Endothelial cell (in vitro differentiated cells): ENCODE measurements at regions not wholly inside any gene's neighbourhood (a gene's known extent, or its start where the extent isn't known, plus 50 kb on each side); places are given as distances from the start of the nearest gene placed in this dataset.

Source experiments
- DNase-seq: peaks from one replicate; pipeline ENCODE4 v3.0.0; 2021; ENCODE audit warnings: low spot score
- H3K27ac Mint-ChIP-seq: one replicate; pipeline ENCODE4 v1.8.0; 2021; ENCODE audit warnings: mixed read lengths, inconsistent platforms; ENCODE audit not compliant: unreplicated experiment
- H3K27me3 Mint-ChIP-seq: one replicate; pipeline ENCODE4 v1.8.0; 2021; ENCODE audit warnings: mild to moderate bottlenecking, moderate library complexity, mixed read lengths, inconsistent platforms; ENCODE audit not compliant: unreplicated experiment
- H3K36me3 Mint-ChIP-seq: one replicate; pipeline ENCODE4 v1.8.0; 2021; ENCODE audit warnings: mild to moderate bottlenecking, low read depth, mixed read lengths, inconsistent platforms; ENCODE audit not compliant: unreplicated experiment
- H3K4me1 Mint-ChIP-seq: one replicate; pipeline ENCODE4 v1.8.0; 2021; ENCODE audit warnings: mild to moderate bottlenecking, mixed read lengths, inconsistent platforms; ENCODE audit not compliant: unreplicated experiment
- H3K4me3 Mint-ChIP-seq: one replicate; pipeline ENCODE4 v1.8.0; 2021; ENCODE audit warnings: mild to moderate bottlenecking, mixed read lengths, inconsistent platforms; ENCODE audit not compliant: unreplicated experiment
- H3K9me3 Mint-ChIP-seq: one replicate; pipeline ENCODE4 v1.8.0; 2021; ENCODE audit warnings: mixed read lengths, inconsistent platforms; ENCODE audit not compliant: unreplicated experiment
- CTCF ChIP-seq: fragments of 200-600 bp; sonication (generic); IDR thresholded peaks from one replicate; pipeline ENCODE4 v1.5.0; 2021; ENCODE audit warnings: antibody characterized with exemption; ENCODE audit not compliant: unreplicated experiment

- Mint-ChIP-seq H3K36me3 (no peaks in the 10 kb centered on the region), H3K4me3 (no peak overlapping the region), H3K27me3 (no peaks in the 10 kb centered on the region), H3K4me1 (no peaks in the 10 kb centered on the region), H3K9me3 (no peaks in the 10 kb centered on the region), H3K27ac (no peak overlapping the region)
- TF ChIP-seq CTCF = no peak
- no peak for DNase-seq
These were observed 387.1 kb downstream of the PPP3CA start for GRCh38 chr4:100960232-100960631.

- no peak for TF ChIP-seq CTCF
- H3K4me3 Mint-ChIP-seq = no peak overlapping the region
- H3K36me3 Mint-ChIP-seq = no peaks in the 10 kb centered on the region
- peaks cover under 1% of the 10 kb centered on the region for H3K27me3 Mint-ChIP-seq
- H3K9me3 Mint-ChIP-seq = no peaks in the 10 kb centered on the region
- no peak for DNase-seq
- no peaks in the 10 kb centered on the region for H3K4me1 Mint-ChIP-seq
- no peak overlapping the region for H3K27ac Mint-ChIP-seq
These were observed 393.3 kb downstream of the PPP3CA start for GRCh38 chr4:100954046-100954445.

DNA sequence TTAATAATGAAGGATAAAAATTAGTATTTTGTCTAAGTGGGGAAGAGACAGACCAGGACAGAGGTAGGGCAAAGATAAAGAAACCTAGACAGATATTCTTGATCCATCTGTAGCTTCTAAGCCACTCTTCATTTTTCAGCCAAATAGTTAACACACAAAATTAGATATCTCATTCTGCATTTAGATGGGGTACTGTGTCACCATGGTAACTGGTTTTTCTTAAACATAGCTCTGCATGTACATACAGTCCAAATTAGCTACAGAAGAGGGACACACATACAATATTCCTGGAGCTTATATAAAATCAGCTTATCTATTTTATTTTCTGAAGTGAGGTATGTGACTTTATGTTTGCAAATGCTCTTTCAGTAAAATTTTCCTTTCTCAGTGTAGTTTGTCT, 393.7 kb downstream of the PPP3CA start:
- DNase-seq = no peak
- no peak overlapping the region for H3K4me3 Mint-ChIP-seq
- no peak overlapping the region for H3K27ac Mint-ChIP-seq
- H3K4me1 Mint-ChIP-seq = no peaks in the 10 kb centered on the region
- no peaks in the 10 kb centered on the region for H3K9me3 Mint-ChIP-seq
- no peak for TF ChIP-seq CTCF
- H3K36me3 Mint-ChIP-seq = no peaks in the 10 kb centered on the region
- H3K27me3 Mint-ChIP-seq = peaks cover 1% of the 10 kb centered on the region

DNA sequence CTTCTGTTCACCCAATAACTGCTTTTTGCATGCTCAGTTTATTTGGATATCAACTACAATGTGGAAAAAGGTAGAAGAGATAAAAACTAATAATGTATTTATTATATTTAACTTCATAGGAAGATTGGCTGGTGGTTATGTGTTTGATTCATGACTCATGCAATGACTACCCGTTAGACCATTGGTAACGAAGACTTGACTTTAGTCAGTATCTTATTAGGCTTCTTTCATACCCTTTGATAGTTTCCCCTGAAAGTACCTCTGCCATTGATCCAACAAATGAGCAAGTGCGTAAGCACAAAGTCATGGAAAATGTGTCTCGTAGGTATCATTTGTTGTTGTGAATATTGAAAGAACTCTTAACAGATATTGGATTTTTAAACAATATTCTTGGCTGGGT, 394.7 kb downstream of the PPP3CA start:
- H3K27me3 Mint-ChIP-seq = peaks cover 1% of the 10 kb centered on the region
- no peak for TF ChIP-seq CTCF
- no peaks in the 10 kb centered on the region for H3K36me3 Mint-ChIP-seq
- no peaks in the 10 kb centered on the region for H3K9me3 Mint-ChIP-seq
- no peak overlapping the region for H3K4me3 Mint-ChIP-seq
- no peak overlapping the region for H3K27ac Mint-ChIP-seq
- DNase-seq = no peak
- no peaks in the 10 kb centered on the region for H3K4me1 Mint-ChIP-seq

DNA sequence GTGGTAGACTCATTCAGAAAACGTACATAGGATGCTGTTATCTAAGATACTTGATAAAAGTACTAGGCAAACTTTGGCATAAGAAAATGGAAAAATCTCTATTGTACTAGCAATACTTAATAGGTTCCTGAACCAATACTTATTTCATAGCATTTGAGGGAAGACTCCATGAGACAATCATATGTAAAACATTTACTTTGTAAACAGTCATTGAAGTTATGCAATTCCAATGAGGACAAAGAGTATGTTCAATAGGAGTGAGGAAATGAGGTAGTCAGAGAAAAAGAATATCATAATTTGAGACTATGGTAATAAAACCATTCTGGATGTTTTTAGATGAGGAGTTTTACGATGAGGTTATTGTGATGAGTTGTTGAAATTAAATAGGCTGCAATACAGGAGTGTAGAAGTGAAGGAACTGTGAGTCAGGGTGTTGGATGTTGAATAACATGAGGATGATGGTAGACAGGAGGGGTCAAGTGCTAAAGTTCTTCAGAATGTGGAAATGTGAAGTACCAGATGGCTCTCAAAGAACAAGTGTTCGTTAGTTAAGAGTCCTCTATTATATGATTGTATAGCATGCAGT, 397.9 kb downstream of the PPP3CA start:
- Mint-ChIP-seq H3K9me3 (no peaks in the 10 kb centered on the region), H3K27ac (no peak overlapping the region), H3K4me1 (no peaks in the 10 kb centered on the region), H3K27me3 (peaks cover 1% of the 10 kb centered on the region), H3K4me3 (no peak overlapping the region), H3K36me3 (no peaks in the 10 kb centered on the region)
- no peak for TF ChIP-seq CTCF
- no peak for DNase-seq
